Inflammatory macrophage (primary cell): ENCODE measurements at regions not wholly inside any gene's neighbourhood (a gene's known extent, or its start where the extent isn't known, plus 50 kb on each side); places are given as distances from the start of the nearest gene placed in this dataset.

Source experiments
- DNase-seq, 2 donors: peaks; one replicate each; pipeline ENCODE4 v3.0.0-alpha.2; 2020 to 2022

GRCh38 chr18:51862051-51862715 is 477.8 kb upstream of the DCC start:
- DNase-seq: no peak

- DNase-seq: no peak
Measured at GRCh38 chr18:51864219-51864965, 475.6 kb upstream of the DCC start.

GRCh38 chr18:51865538-51865937 is 474.5 kb upstream of the DCC start:
- no peak for DNase-seq

- peak in 1 of 2 donors; percentile 2 for DNase-seq
Measured at GRCh38 chr18:51867767-51868166, 472.2 kb upstream of the DCC start.

- no peak for DNase-seq
Measured at GRCh38 chr18:51878724-51879123, 461.3 kb upstream of the DCC start.

- no peak for DNase-seq
Measured at GRCh38 chr18:51879329-51879728, 460.7 kb upstream of the DCC start.

GRCh38 chr18:51881394-51881793 is 458.6 kb upstream of the DCC start:
- DNase-seq: no peak

GRCh38 chr18:51884039-51884438 is 456.0 kb upstream of the DCC start:
- no peak for DNase-seq

GRCh38 chr18:51890762-51891161 is 449.2 kb upstream of the DCC start:
- DNase-seq: no peak

GRCh38 chr18:51891876-51892275 is 448.1 kb upstream of the DCC start:
- DNase-seq: no peak

- DNase-seq: no peak
Measured at GRCh38 chr18:51897884-51898283, 442.1 kb upstream of the DCC start.

- no peak for DNase-seq
Measured at GRCh38 chr18:51907687-51908597, 432.1 kb upstream of the DCC start.

- DNase-seq: no peak
Measured at GRCh38 chr18:51908598-51908944, 431.4 kb upstream of the DCC start.

GRCh38 chr18:51911584-51911983 is 428.4 kb upstream of the DCC start:
- DNase-seq: no peak

GRCh38 chr18:51912381-51912780 is 427.6 kb upstream of the DCC start:
- DNase-seq: no peak

- DNase-seq: no peak
Measured at GRCh38 chr18:51915176-51915575, 424.8 kb upstream of the DCC start.

GRCh38 chr18:51921862-51922261 is 418.1 kb upstream of the DCC start:
- DNase-seq: no peak

GRCh38 chr18:51933903-51934302 is 406.1 kb upstream of the DCC start:
- no peak for DNase-seq

GRCh38 chr18:51936115-51936514 is 403.9 kb upstream of the DCC start:
- no peak for DNase-seq

GRCh38 chr18:51941999-51942398 is 398.0 kb upstream of the DCC start:
- no peak for DNase-seq

GRCh38 chr18:51943281-51943680 is 396.7 kb upstream of the DCC start:
- DNase-seq: no peak

- no peak for DNase-seq
Measured at GRCh38 chr18:51946946-51947345, 393.1 kb upstream of the DCC start.

GRCh38 chr18:51952844-51953243 is 387.2 kb upstream of the DCC start:
- DNase-seq: no peak

- no peak for DNase-seq
Measured at GRCh38 chr18:51953521-51953920, 386.5 kb upstream of the DCC start.
